ENCODE measurements at regions not wholly inside any gene's neighbourhood (a gene's known extent, or its start where the extent isn't known, plus 50 kb on each side); places are given as distances from the start of the nearest gene placed in this dataset.
"Not testable (repeated sequence)": the region's sequence is repeated elsewhere in the genome, so short reads cannot be mapped to it uniquely, and the experiment has no call there.

DNA sequence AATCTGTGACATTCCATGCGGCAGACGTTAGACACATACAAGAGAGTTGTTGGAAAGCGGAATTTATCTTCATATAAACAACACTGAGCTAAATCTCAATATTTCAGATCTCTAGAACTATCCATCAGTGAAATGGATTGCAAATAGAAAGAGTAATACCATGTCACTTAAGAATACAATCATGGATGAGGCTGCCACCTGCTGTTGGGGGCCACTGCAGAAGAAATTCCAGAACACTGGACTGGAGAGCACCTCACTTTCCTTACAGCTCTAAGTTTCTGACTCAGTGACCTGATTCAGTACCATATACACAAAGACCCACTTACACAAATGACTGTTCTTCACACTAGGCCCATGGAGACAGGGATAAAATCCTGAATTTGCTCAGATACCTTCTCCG, 75.1 kb upstream of the TP53BP2 start:
- TF ChIP-seq, protein P1, sequence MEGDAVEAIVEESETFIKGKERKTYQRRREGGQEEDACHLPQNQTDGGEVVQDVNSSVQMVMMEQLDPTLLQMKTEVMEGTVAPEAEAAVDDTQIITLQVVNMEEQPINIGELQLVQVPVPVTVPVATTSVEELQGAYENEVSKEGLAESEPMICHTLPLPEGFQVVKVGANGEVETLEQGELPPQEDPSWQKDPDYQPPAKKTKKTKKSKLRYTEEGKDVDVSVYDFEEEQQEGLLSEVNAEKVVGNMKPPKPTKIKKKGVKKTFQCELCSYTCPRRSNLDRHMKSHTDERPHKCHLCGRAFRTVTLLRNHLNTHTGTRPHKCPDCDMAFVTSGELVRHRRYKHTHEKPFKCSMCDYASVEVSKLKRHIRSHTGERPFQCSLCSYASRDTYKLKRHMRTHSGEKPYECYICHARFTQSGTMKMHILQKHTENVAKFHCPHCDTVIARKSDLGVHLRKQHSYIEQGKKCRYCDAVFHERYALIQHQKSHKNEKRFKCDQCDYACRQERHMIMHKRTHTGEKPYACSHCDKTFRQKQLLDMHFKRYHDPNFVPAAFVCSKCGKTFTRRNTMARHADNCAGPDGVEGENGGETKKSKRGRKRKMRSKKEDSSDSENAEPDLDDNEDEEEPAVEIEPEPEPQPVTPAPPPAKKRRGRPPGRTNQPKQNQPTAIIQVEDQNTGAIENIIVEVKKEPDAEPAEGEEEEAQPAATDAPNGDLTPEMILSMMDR (IDR thresholded peaks at IDR 0.05 in 4 of 5, conservative IDR thresholded peaks at IDR 0.05 in 1 of 5) = peak in 2 of 5 experiments; percentile 19 to 30
- TF ChIP-seq POLR2A (IDR thresholded peaks at IDR 0.05) = not testable (repeated sequence)

Data from gastrocnemius medialis (tissue), 4 donors.